HepG2 (cell line): ENCODE measurements at regions not wholly inside any gene's neighbourhood (a gene's known extent, or its start where the extent isn't known, plus 50 kb on each side); places are given as distances from the start of the nearest gene placed in this dataset.

Experiments used
- ATAC-seq: fragments of 200-7000 bp; cut with Tn5 transposase; 3 replicates; pipeline ENCODE4 v1.9.1; 2020; ENCODE audit warnings: mild to moderate bottlenecking, moderate library complexity
- BruUV-seq: library from RNA; stranded (reverse); fragments of 400-500 nt; replicated peaks from 2 replicates; lab custom pipeline; 2021; lab: Mats Ljungman, UMichigan
- CTCF ChIA-PET: fragments of 300-600 bp; formaldehyde crosslinking; extraction: SDS; loops from one replicate; lab custom pipeline; 2021; ENCODE audit warnings: low total read pairs, inconsistent platforms, low intra/inter-chr PET ratio; lab: Yijun Ruan, JAX
- POLR2A ChIA-PET: fragments of 350-600 bp; sonication (Branson Sonifier 250); formaldehyde crosslinking; loops from one replicate; lab custom pipeline; 2020; ENCODE audit warnings: antibody characterized with exemption, inconsistent platforms; lab: Yijun Ruan, JAX
- DNase-seq: peaks from one replicate; pipeline ENCODE4 v3.0.0-alpha.2; 2015; ENCODE audit warnings: low spot score
- FAIRE-seq: peaks from 3 replicates; lab custom pipeline; 2011; peaks lifted over from hg19 to GRCh38; lab: Jason Lieb, UNC
- H2AFZ ChIP-seq: one replicate; pipeline ENCODE4 v1.6.1; 2011; ENCODE audit warnings: low read length, inconsistent platforms
- H3K27ac ChIP-seq: fragments of 300-600 bp; 3 replicates; pipeline ENCODE4 v1.8.0; 2011; ENCODE audit warnings: mixed run types, mild to moderate bottlenecking, mixed read lengths, low read length, inconsistent platforms; ENCODE audit not compliant: insufficient read depth; ENCODE audit errors: extremely low read length
- H3K27me3 ChIP-seq, 2 experiments: fragments of 200-600 bp in 1 of 2; 2 replicates in 1 of 2; 3 replicates in 1 of 2; pipeline versions ENCODE4 v1.6.0 to v1.8.0; 2011; ENCODE audit warnings: low read length in 2 of 2, mild to moderate bottlenecking in 2 of 2, moderate library complexity in 2 of 2, inconsistent platforms in 1 of 2; ENCODE audit not compliant: insufficient read depth in 2 of 2, control insufficient read depth in 1 of 2
- H3K36me3 ChIP-seq, 2 experiments: fragments of 200-600 bp in 1 of 2; replicated peaks in 1 of 2; 2 replicates in 1 of 2; 3 replicates in 1 of 2; pipeline versions ENCODE4 v1.5.1 to v1.8.0; 2011; ENCODE audit warnings: low read length in 2 of 2, inconsistent platforms in 1 of 2; ENCODE audit not compliant: insufficient read depth in 2 of 2, control insufficient read depth in 1 of 2
- H3K4me1 ChIP-seq: 2 replicates; pipeline ENCODE4 v1.5.1; 2012; ENCODE audit warnings: low read length, inconsistent platforms; ENCODE audit not compliant: insufficient read depth
- H3K4me2 ChIP-seq: 2 replicates; pipeline ENCODE4 v1.6.0; 2011; ENCODE audit warnings: low read depth, low read length, inconsistent platforms
- H3K4me3 ChIP-seq, 3 experiments: fragments of 200-600 bp in 1 of 3; sonication (generic), shearing (Covaris generic) in 1 of 3; replicated peaks in 1 of 3; 2 replicates each; pipeline ENCODE4 v1.5.1; 2011 to 2016; ENCODE audit warnings: low read length in 3 of 3, inconsistent platforms in 2 of 3, low read depth in 2 of 3, mild to moderate bottlenecking in 2 of 3, control low read depth in 1 of 3, mixed read lengths in 1 of 3; ENCODE audit not compliant: insufficient read depth in 1 of 3
- H3K79me2 ChIP-seq: one replicate; pipeline ENCODE4 v1.6.1; 2011; ENCODE audit warnings: low read length, inconsistent platforms; ENCODE audit not compliant: insufficient read depth
- H3K9ac ChIP-seq: 2 replicates; pipeline ENCODE4 v1.6.0; 2011; ENCODE audit warnings: mild to moderate bottlenecking, low read depth, low read length, inconsistent platforms; ENCODE audit not compliant: insufficient read depth
- H3K9me3 ChIP-seq: 2 replicates; pipeline ENCODE4 v1.5.1; 2012; ENCODE audit warnings: mild to moderate bottlenecking, low read length
- H4K20me1 ChIP-seq: 2 replicates; pipeline ENCODE4 v1.6.0; 2011; ENCODE audit warnings: inconsistent platforms, mild to moderate bottlenecking, low read length, moderate library complexity; ENCODE audit not compliant: insufficient read depth
- HDAC1 ChIP-seq: sonication (generic); formaldehyde crosslinking; IDR thresholded peaks from 2 replicates; pipeline ENCODE4 v1.5.1; 2020; ENCODE audit warnings: mild to moderate bottlenecking, missing genetic modification reagents
- HINFP ChIP-seq: sonication (generic); formaldehyde crosslinking; IDR thresholded peaks from 2 replicates; pipeline ENCODE4 v1.4.0; 2020; ENCODE audit warnings: low read depth, mild to moderate bottlenecking, missing genetic modification reagents
- HNF4A ChIP-seq: sonication (generic); formaldehyde crosslinking; IDR thresholded peaks from 2 replicates; pipeline ENCODE4 v1.4.0; 2020; ENCODE audit warnings: missing genetic modification reagents
- MATR3 ChIP-seq: sonication (generic); formaldehyde crosslinking; IDR thresholded peaks from 2 replicates; pipeline ENCODE4 v1.4.0; 2020; ENCODE audit warnings: missing genetic modification reagents
- PAWR ChIP-seq: sonication (generic); formaldehyde crosslinking; IDR thresholded peaks from 2 replicates; pipeline ENCODE4 v1.4.0; 2020; ENCODE audit warnings: missing genetic modification reagents, mild to moderate bottlenecking, borderline replicate concordance
- SNRNP70 ChIP-seq: fragments of 200-400 bp; formaldehyde crosslinking; IDR thresholded peaks from 2 replicates; pipeline ENCODE4 v1.6.1; 2017; ENCODE audit warnings: mild to moderate bottlenecking, low read depth, low read length, moderate library complexity
- SP4 ChIP-seq: sonication (generic); formaldehyde crosslinking; IDR thresholded peaks from 2 replicates; pipeline ENCODE4 v1.8.1; 2023; ENCODE audit warnings: mild to moderate bottlenecking, missing genetic modification reagents
- ZNF264 ChIP-seq: sonication (generic); formaldehyde crosslinking; IDR thresholded peaks from 2 replicates; pipeline ENCODE4 v1.4.0; 2020; ENCODE audit warnings: missing genetic modification reagents
- WGBS: methylation state at CpG from one replicate; pipeline ENCODE4 v1.1.6; 2017; ENCODE audit warnings: low lambda C conversion rate; 5-methylcytosine and 5-hydroxymethylcytosine counted together
- in situ Hi-C: cut with HindIII; loops from 2 replicates; pipeline ENCODE4 v1.10.0; 2017; ENCODE audit warnings: low pct_unique_long_range_greater_than_20kb; ENCODE audit not compliant: extremely low pct_ligation_motif_present
- intact Hi-C: fragments of 100-400 bp; cut with micrococcal nuclease; formaldehyde crosslinking; loops from one replicate; pipeline ENCODE4 v1.10.0; 2022; ENCODE audit not compliant: unreplicated experiment
- TF ChIP-seq, protein P1 (sequence below): sonication (generic); formaldehyde crosslinking; IDR thresholded peaks from 2 replicates; pipeline ENCODE4 v1.5.0; 2020; ENCODE audit warnings: missing genetic modification reagents

GRCh38 chr9:117649126-117649525 lies 55.1 kb upstream of the TLR4 start:
- DNase-seq, result no peak
- WGBS, result 0% methylated on average over 3 of the region's 3 CpGs

GRCh38 chr9:117644932-117645636 lies 59.1 kb upstream of the TLR4 start:
- Histone ChIP-seq H3K9me3 (no peaks in the 10 kb centered on the region), H3K27ac (no peak overlapping the region), H4K20me1 (no peaks in the 10 kb centered on the region), H3K27me3 (0 out of 5 replicates have a peak, but pooled peaks cover 0 to 9% of the 10 kb centered on the region in 2 experiments), H3K4me1 (no peaks in the 10 kb centered on the region), H3K4me3 (no peak overlapping the region), H3K9ac (no peak overlapping the region), H3K79me2 (no peaks in the 10 kb centered on the region), H2AFZ (no peak overlapping the region), H3K4me2 (peak overlapping the region; percentile 28; the same call in 1 of the 2 replicates), H3K36me3 (no peaks in the 10 kb centered on the region)
- BruUV-seq, result no TSS peak
- intact Hi-C loops (loop anchor here (2.0 to 10.0 kb wide), 3 partner anchors 140 to 1642 kb away; no protein-coding TSS in a partner anchor), in situ Hi-C loops (loop anchor here (10.0 kb wide), 1 partner anchor 1720 kb away; the partner anchor contains the start of gene BRINP1)
- TF ChIP-seq, protein P1, sequence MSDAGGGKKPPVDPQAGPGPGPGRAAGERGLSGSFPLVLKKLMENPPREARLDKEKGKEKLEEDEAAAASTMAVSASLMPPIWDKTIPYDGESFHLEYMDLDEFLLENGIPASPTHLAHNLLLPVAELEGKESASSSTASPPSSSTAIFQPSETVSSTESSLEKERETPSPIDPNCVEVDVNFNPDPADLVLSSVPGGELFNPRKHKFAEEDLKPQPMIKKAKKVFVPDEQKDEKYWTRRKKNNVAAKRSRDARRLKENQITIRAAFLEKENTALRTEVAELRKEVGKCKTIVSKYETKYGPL, result peak; percentile 71; the same call in 1 of the 2 replicates
- TF ChIP-seq HINFP (CRISPR knock-in tag), result no peak
- TF ChIP-seq SP4, result no peak
- TF ChIP-seq HDAC1 (CRISPR knock-in tag), result no peak
- FAIRE-seq (no peak), ATAC-seq (peak; percentile 36), DNase-seq (no peak)
- POLR2A ChIA-PET, result no interaction called here
- CTCF ChIA-PET, result interaction anchor here (1.9 kb wide), 1 partner anchor 1721 kb away, joined by 9 read pairs; no protein-coding TSS in a partner anchor
- WGBS, result 26% methylated on average over 6 of the region's 6 CpGs

More at GRCh38 chr9:117649126-117649525, 55.1 kb upstream of the TLR4 start:
- FAIRE-seq (no peak), ATAC-seq (no peak)
- ChIA-PET CTCF (no interaction called here), POLR2A (no interaction called here)
- Histone ChIP-seq H3K36me3 (no peaks in the 10 kb centered on the region), H3K79me2 (no peaks in the 10 kb centered on the region), H3K27me3 (0 out of 5 replicates have a peak, but pooled peaks cover 0 to under 1% of the 10 kb centered on the region in 2 experiments), H4K20me1 (no peaks in the 10 kb centered on the region), H3K4me2 (no peak overlapping the region), H2AFZ (no peak overlapping the region), H3K9me3 (no peaks in the 10 kb centered on the region), H3K4me3 (no peak overlapping the region), H3K27ac (no peak overlapping the region), H3K9ac (no peak overlapping the region), H3K4me1 (no peaks in the 10 kb centered on the region)
- TF ChIP-seq PAWR (CRISPR knock-in tag) (no peak), ZNF264 (CRISPR knock-in tag) (no peak), MATR3 (CRISPR knock-in tag) (no peak), HNF4A (CRISPR knock-in tag) (no peak), SNRNP70 (no peak)
- BruUV-seq, result no TSS peak
- in situ Hi-C loops, result loop anchor here (10.0 kb wide), 1 partner anchor 1716 kb away; the partner anchor contains the start of gene BRINP1
- intact Hi-C loops, result loop anchor here (10.0 kb wide), 1 partner anchor 136 kb away; no protein-coding TSS in a partner anchor
